Body of pancreas (tissue), 4 donors: ENCODE measurements at regions not wholly inside any gene's neighbourhood (a gene's known extent, or its start where the extent isn't known, plus 50 kb on each side); places are given as distances from the start of the nearest gene placed in this dataset.
A peak's percentile ranks its signal among the peaks of the same experiment; 100 is the strongest.

ENCODE experiments used
- ATAC-seq: fragments of 150-250 bp; one replicate; pipeline ENCODE4 v1.9.1; 2016
- DNase-seq, 4 donors: peaks; one replicate each; pipeline ENCODE4 v3.0.0-alpha.2; 2019
- H3K27ac ChIP-seq, 4 donors: fragments of 200-600 bp; sonication (generic); 1 replicate in 3 of 4; 2 replicates in 1 of 4; pipeline versions ENCODE4 v1.5.1 to v1.6.1; 2016 to 2019; ENCODE audit warnings: mild to moderate bottlenecking in 1 of 4, mixed read lengths in 1 of 4, moderate library complexity in 1 of 4
- H3K27me3 ChIP-seq, 2 donors: fragments of 200-600 bp; sonication (generic); one replicate each; pipeline ENCODE4 v1.6.0; 2016; ENCODE audit warnings: mild to moderate bottlenecking in 1 of 2
- H3K36me3 ChIP-seq, 2 donors: fragments of 200-600 bp; sonication (generic); replicated peaks in 1 of 2; 2 replicates each; pipeline ENCODE4 v1.5.1; 2016; ENCODE audit warnings: low read depth in 2 of 2; ENCODE audit not compliant: insufficient read depth in 1 of 2
- H3K4me1 ChIP-seq: fragments of 200-600 bp; sonication (generic); one replicate; pipeline ENCODE4 v1.6.0; 2016
- H3K4me3 ChIP-seq, 2 donors: fragments of 200-600 bp; sonication (generic); 1 replicate in 1 of 2; 2 replicates in 1 of 2; pipeline ENCODE4 v1.5.1; 2016 to 2019
- H3K9me3 ChIP-seq, 3 donors: fragments of 200-600 bp; sonication (generic); 1 replicate in 2 of 3; 2 replicates in 1 of 3; pipeline ENCODE4 v1.5.1; 2016
- POLR2A ChIP-seq, 3 donors: fragments of 450-650 bp; IDR thresholded peaks; one replicate each; pipeline ENCODE4 v1.6.1; 2016; ENCODE audit warnings: antibody characterized with exemption in 3 of 3, mild to moderate bottlenecking in 2 of 3
- WGBS, 2 donors: methylation state at CpG; one replicate each; pipeline ENCODE4 v1.1.5; 2017; 5-methylcytosine and 5-hydroxymethylcytosine counted together
- intact Hi-C: fragments of 100-400 bp; cut with DNase I; formaldehyde crosslinking; loops from one replicate; pipeline ENCODE4 v1.15.1; 2023
- TF ChIP-seq, protein P1 (sequence below), 7 experiments: fragments of 450-650 bp in 4 of 7; fragments of 200-600 bp in 3 of 7; sonication (generic) in 3 of 7; IDR thresholded peaks; one replicate each; pipeline ENCODE4 v1.5.1; 2016 to 2019; ENCODE audit warnings: antibody characterized with exemption in 7 of 7

DNA sequence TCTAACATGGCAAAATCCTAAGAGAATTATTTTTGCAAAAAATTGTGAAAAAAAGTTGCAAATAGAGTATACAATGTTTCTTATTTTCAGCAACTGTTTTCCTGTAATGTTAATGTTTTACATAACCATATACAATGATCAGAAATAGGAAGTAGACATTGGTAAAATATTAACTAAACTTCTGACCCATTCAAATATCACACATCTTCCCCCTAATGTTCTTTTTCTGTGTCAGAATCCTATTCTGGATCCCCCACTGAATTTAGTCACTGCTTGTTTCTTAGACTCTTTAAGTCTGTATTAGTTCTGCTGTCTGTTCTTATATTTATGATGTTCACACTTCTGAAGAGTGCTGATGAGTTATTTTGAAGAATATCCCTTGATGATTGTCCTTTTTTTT lies 62.0 kb downstream of the HFE start:
- ATAC-seq (no peak), DNase-seq (no peak)
- Histone ChIP-seq H3K27ac (no peak overlapping the region), H3K9me3 (no peaks in the 10 kb centered on the region), H3K4me3 (no peak overlapping the region), H3K27me3 (no peaks in the 10 kb centered on the region), H3K4me1 (no peaks in the 10 kb centered on the region), H3K36me3 (no peaks in the 10 kb centered on the region)
- intact Hi-C loops = no loop called here
- TF ChIP-seq POLR2A (IDR thresholded peaks at IDR 0.05) = no peak
- TF ChIP-seq, protein P1, sequence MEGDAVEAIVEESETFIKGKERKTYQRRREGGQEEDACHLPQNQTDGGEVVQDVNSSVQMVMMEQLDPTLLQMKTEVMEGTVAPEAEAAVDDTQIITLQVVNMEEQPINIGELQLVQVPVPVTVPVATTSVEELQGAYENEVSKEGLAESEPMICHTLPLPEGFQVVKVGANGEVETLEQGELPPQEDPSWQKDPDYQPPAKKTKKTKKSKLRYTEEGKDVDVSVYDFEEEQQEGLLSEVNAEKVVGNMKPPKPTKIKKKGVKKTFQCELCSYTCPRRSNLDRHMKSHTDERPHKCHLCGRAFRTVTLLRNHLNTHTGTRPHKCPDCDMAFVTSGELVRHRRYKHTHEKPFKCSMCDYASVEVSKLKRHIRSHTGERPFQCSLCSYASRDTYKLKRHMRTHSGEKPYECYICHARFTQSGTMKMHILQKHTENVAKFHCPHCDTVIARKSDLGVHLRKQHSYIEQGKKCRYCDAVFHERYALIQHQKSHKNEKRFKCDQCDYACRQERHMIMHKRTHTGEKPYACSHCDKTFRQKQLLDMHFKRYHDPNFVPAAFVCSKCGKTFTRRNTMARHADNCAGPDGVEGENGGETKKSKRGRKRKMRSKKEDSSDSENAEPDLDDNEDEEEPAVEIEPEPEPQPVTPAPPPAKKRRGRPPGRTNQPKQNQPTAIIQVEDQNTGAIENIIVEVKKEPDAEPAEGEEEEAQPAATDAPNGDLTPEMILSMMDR (IDR thresholded peaks at IDR 0.05) = no peak

DNA sequence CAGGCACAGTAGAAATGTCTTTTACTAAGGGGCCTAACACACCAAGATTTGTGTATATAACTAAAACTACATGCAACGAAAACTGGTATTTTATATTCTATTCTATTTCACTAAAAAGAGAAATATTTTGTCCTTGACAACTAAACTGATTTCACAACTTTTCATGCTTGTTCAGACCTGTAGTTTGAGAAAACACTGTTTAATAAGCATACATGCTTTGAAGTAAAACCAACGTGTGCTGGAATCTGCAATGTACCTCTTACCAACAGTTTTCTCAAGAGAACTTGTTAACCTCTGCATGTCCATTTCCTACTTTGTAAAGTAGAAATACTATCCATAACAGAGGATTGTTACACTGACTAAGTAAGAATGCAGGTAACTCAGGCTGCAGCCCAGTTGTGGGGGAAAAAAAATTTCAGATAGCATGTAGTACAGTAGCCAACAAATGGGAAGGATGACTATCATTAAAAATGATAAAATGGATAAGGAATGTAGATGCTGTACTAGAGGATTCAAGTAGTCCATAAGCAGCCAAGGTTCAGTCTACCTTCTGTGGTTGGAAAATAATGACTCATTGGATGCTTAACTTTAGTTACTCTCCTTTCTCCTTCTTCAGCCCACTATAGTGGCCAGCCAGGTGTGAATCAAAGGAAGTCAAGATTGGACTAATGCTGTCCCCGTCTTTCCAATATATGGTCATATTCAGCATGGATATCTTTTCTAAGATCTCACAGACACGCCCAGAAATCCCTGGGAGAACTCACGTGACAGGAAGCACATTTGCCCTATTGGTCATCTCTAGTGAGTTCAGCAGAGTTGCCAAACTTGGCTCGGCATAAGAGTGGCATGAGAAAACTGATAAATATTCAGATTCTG lies 65.2 kb downstream of the HFE start:
- Histone ChIP-seq H3K9me3 (no peaks in the 10 kb centered on the region), H3K27ac (no peak overlapping the region), H3K4me3 (no peak overlapping the region), H3K36me3 (no peaks in the 10 kb centered on the region), H3K27me3 (no peaks in the 10 kb centered on the region), H3K4me1 (peaks cover 16% of the 10 kb centered on the region)
- intact Hi-C loops = no loop called here
- DNase-seq (no peak), ATAC-seq (no peak)
- TF ChIP-seq POLR2A (IDR thresholded peaks at IDR 0.05) = no peak
- TF ChIP-seq, protein P1 (IDR thresholded peaks at IDR 0.05) = no peak
- 64 to 67% methylated on average over 6 of the region's 6 CpGs for WGBS, 2 donors

DNA sequence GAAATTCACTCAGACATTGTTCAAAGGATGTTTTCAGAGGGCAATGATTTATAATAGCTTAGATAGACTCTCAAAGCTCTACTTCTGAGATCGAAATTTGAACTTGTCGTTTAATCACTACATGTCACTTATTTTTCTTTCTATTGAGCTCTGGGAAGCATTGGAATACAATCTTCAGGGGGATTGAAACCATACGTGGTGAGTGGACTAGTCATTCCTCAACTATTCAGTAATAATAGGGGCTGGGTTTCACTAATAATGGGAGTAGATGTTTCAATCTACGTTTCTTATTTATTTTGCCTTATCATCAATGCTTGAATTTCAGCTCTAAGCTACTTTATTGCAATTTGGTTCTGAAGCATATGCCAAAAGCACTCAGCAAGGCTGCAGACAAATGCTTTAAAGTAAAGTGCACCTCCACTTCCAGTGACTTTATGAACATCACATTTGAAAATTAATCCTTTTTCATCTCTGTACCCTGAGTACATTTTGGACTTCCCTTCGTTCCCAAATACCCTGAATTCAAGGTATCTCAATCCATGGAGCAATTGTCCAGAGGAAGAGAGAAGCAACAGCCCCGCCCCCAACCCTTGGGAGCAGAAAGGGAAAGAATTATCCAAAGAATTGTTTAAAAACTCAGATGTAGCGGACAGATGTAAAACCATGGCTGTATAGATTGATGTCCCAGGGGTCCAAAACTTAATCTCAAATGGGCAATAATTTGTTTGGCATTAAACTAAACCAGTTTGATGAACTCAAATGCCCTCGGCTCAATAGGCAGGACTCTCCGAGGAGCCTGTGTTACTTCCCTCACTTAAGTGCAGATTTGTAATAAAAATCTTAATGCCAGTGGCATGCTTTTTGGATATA lies 68.1 kb downstream of the HFE start:
- DNase-seq (peak; percentile 26 to 68 (median 47)), ATAC-seq (no peak)
- Histone ChIP-seq H3K36me3 (no peaks in the 10 kb centered on the region), H3K4me3 (no peak overlapping the region), H3K9me3 (no peaks in the 10 kb centered on the region), H3K4me1 (peaks cover 23% of the 10 kb centered on the region), H3K27me3 (no peaks in the 10 kb centered on the region), H3K27ac (peak overlapping the region; percentile 83 to 99 (median 98))
- no peak for TF ChIP-seq POLR2A (IDR thresholded peaks at IDR 0.05)
- TF ChIP-seq, protein P1 (IDR thresholded peaks at IDR 0.05) = no peak
- intact Hi-C loops = no loop called here
- 22 to 24% methylated on average over 9 of the region's 9 CpGs for WGBS, 2 donors

DNA sequence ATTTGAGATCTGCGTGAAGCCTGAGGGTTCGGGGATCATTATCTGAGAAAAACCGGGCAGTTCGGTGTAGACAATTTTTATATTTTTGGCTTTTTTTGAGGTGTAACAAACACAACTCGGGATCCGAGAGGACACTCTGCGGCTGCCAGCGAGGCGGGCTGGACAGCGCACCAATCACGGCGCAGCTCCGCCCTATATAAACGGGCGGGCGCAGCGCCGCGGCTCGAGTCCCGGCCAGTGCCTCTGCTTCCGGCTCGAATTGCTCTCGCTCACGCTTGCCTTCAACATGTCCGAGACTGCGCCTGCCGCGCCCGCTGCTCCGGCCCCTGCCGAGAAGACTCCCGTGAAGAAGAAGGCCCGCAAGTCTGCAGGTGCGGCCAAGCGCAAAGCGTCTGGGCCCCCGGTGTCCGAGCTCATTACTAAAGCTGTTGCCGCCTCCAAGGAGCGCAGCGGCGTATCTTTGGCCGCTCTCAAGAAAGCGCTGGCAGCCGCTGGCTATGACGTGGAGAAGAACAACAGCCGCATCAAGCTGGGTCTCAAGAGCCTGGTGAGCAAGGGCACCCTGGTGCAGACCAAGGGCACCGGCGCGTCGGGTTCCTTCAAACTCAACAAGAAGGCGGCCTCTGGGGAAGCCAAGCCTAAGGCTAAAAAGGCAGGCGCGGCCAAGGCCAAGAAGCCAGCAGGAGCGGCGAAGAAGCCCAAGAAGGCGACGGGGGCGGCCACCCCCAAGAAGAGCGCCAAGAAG lies 69.0 kb downstream of the HFE start:
- no peaks in the 10 kb centered on the region for H3K36me3 ChIP-seq
- peak; percentile 63 for ATAC-seq
- intact Hi-C loops = no loop called here
- WGBS, 2 donors = 0% methylated on average over 40 to 61 of the region's 61 CpGs
- DNase-seq = peak; percentile 92 to 94 (median 93)
- TF ChIP-seq POLR2A (IDR thresholded peaks at IDR 0.05) = peak; percentile 100
- TF ChIP-seq, protein P1 (IDR thresholded peaks at IDR 0.05) = peak in 1 of 7 experiments; percentile 16
- peak overlapping the region; percentile 83 to 99 (median 98) for H3K27ac ChIP-seq
- H3K9me3 ChIP-seq = no peaks in the 10 kb centered on the region
- no peaks in the 10 kb centered on the region for H3K27me3 ChIP-seq
- H3K4me3 ChIP-seq = peak overlapping the region; percentile 36 to 54
- H3K4me1 ChIP-seq = peaks cover 30% of the 10 kb centered on the region
